IMR-90 (cell line): ENCODE measurements at regions not wholly inside any gene's neighbourhood (a gene's known extent, or its start where the extent isn't known, plus 50 kb on each side); places are given as distances from the start of the nearest gene placed in this dataset.
A peak's percentile ranks its signal among the peaks of the same experiment; 100 is the strongest.

Experiments
- ATAC-seq: fragments of 200-7000 bp; cut with Tn5 transposase; 2 replicates; pipeline ENCODE4 v1.9.1; 2020; ENCODE audit warnings: low read depth, mild to moderate bottlenecking, moderate library complexity
- BruUV-seq: library from RNA; stranded (reverse); fragments of 400-500 nt; replicated peaks from 2 replicates; lab custom pipeline; 2021; lab: Mats Ljungman, UMichigan
- CTCF ChIA-PET: fragments of 300-600 bp; formaldehyde crosslinking; extraction: SDS; loops from one replicate; lab custom pipeline; 2021; ENCODE audit warnings: antibody characterized with exemption; lab: Yijun Ruan, JAX
- POLR2A ChIA-PET: fragments of 300-600 bp; sonication (Branson Sonifier 250); formaldehyde crosslinking; loops from one replicate; lab custom pipeline; 2022; ENCODE audit warnings: antibody characterized with exemption; ENCODE audit not compliant: unreplicated experiment; lab: Charles Lee
- DNase-seq: peaks from one replicate; pipeline ENCODE4 v3.0.0; 2013
- H2AFZ ChIP-seq: replicated peaks from 2 replicates; pipeline ENCODE3; 2013; ENCODE audit warnings: low read length, mild to moderate bottlenecking; ENCODE audit not compliant: poor library complexity
- H2AK5ac ChIP-seq: 2 replicates; pipeline ENCODE4 v1.6.1; 2013; ENCODE audit warnings: low read depth, low read length, inconsistent platforms
- H2AK9ac ChIP-seq: replicated peaks from 2 replicates; pipeline ENCODE3; 2013; ENCODE audit warnings: mild to moderate bottlenecking, low read depth, low read length, moderate library complexity; ENCODE audit not compliant: poor library complexity
- H2BK120ac ChIP-seq: 2 replicates; pipeline ENCODE4 v1.6.1; 2013; ENCODE audit warnings: low read depth, low read length, inconsistent platforms
- H2BK15ac ChIP-seq: 3 replicates; pipeline ENCODE4 v1.6.1; 2013; ENCODE audit warnings: low read depth, low read length, inconsistent platforms
- H2BK20ac ChIP-seq: 2 replicates; pipeline ENCODE4 v1.6.1; 2013; ENCODE audit warnings: low read depth, mild to moderate bottlenecking, inconsistent platforms, low read length, moderate library complexity
- H2BK5ac ChIP-seq: 2 replicates; pipeline ENCODE4 v1.6.1; 2013; ENCODE audit warnings: mild to moderate bottlenecking, low read depth, low read length, inconsistent platforms; ENCODE audit not compliant: poor library complexity, severe bottlenecking
- H3K14ac ChIP-seq: replicated peaks from 2 replicates; pipeline ENCODE4 v1.6.1; 2013; ENCODE audit warnings: low read depth, low read length, inconsistent platforms
- H3K18ac ChIP-seq: 2 replicates; pipeline ENCODE4 v1.6.1; 2013; ENCODE audit warnings: low read depth, low read length, control low read depth
- H3K23ac ChIP-seq: 2 replicates; pipeline ENCODE4 v1.6.1; 2013; ENCODE audit warnings: low read depth, low read length, inconsistent platforms
- H3K27ac ChIP-seq: 2 replicates; pipeline ENCODE4 v1.5.1; 2013; ENCODE audit warnings: mild to moderate bottlenecking, control low read depth, low read length; ENCODE audit not compliant: insufficient read depth
- H3K27me3 ChIP-seq: 2 replicates; pipeline ENCODE4 v1.6.1; 2013; ENCODE audit warnings: low read length; ENCODE audit not compliant: control insufficient read depth, insufficient read depth
- H3K36me3 ChIP-seq: 2 replicates; pipeline ENCODE4 v1.6.1; 2013; ENCODE audit warnings: low read length, mixed read lengths; ENCODE audit not compliant: control insufficient read depth, insufficient read depth
- H3K4ac ChIP-seq: 2 replicates; pipeline ENCODE4 v1.6.1; 2013; ENCODE audit warnings: low read depth, low read length, inconsistent platforms
- H3K4me1 ChIP-seq: 2 replicates; pipeline ENCODE4 v1.6.1; 2013; ENCODE audit warnings: low read length, mixed read lengths; ENCODE audit not compliant: control insufficient read depth, insufficient read depth
- H3K4me2 ChIP-seq: 2 replicates; pipeline ENCODE4 v1.6.1; 2013; ENCODE audit warnings: low read depth, mild to moderate bottlenecking, control low read depth, low read length, moderate library complexity
- H3K4me3 ChIP-seq: 2 replicates; pipeline ENCODE4 v1.5.1; 2013; ENCODE audit warnings: low read depth, mild to moderate bottlenecking, control low read depth, low read length, moderate library complexity; ENCODE audit not compliant: insufficient read depth
- H3K56ac ChIP-seq: 2 replicates; pipeline ENCODE4 v1.6.1; 2013; ENCODE audit warnings: low read length, inconsistent platforms; ENCODE audit not compliant: insufficient read depth; ENCODE audit errors: extremely low read depth
- H3K79me1 ChIP-seq, 2 experiments: 2 replicates each; pipeline ENCODE4 v1.6.1; 2013; ENCODE audit warnings: low read length in 2 of 2, inconsistent platforms in 1 of 2, low read depth in 1 of 2
- H3K9ac ChIP-seq: 2 replicates; pipeline ENCODE4 v1.6.1; 2013; ENCODE audit warnings: low read depth, low read length, control low read depth
- H3K9me1 ChIP-seq: 2 replicates; pipeline ENCODE4 v1.6.1; 2013; ENCODE audit warnings: low read length, inconsistent platforms; ENCODE audit not compliant: insufficient read depth
- H3K9me3 ChIP-seq: 2 replicates; pipeline ENCODE4 v1.6.1; 2013; ENCODE audit warnings: low read length; ENCODE audit not compliant: control insufficient read depth, insufficient read depth
- H4K20me1 ChIP-seq: 2 replicates; pipeline ENCODE4 v1.6.1; 2013; ENCODE audit warnings: low read length, inconsistent platforms; ENCODE audit not compliant: insufficient read depth
- H4K5ac ChIP-seq: 2 replicates; pipeline ENCODE4 v1.6.1; 2013; ENCODE audit warnings: mild to moderate bottlenecking, low read depth, low read length, control low read depth
- H4K8ac ChIP-seq, 2 experiments: 2 replicates each; pipeline ENCODE4 v1.6.1; 2013; ENCODE audit warnings: low read depth in 2 of 2, low read length in 2 of 2, control low read depth in 1 of 2, inconsistent platforms in 1 of 2
- H4K91ac ChIP-seq: 2 replicates; pipeline ENCODE4 v1.6.1; 2013; ENCODE audit warnings: low read depth, low read length, inconsistent platforms; ENCODE audit not compliant: insufficient read depth
- CEBPB ChIP-seq: IDR thresholded peaks from 2 replicates; pipeline ENCODE4 v1.6.1; 2012; ENCODE audit warnings: low read depth, low read length, improper control_type of control experiment
- CHD1 ChIP-seq: IDR thresholded peaks from 2 replicates; pipeline ENCODE4 v1.6.1; 2012; ENCODE audit warnings: low read depth, low read length, improper control_type of control experiment
- ELK1 ChIP-seq: fragments of 150-350 bp; IDR thresholded peaks from 2 replicates; pipeline ENCODE4 v1.6.1; 2016; ENCODE audit warnings: low read depth, mild to moderate bottlenecking, low read length, moderate library complexity, borderline replicate concordance
- MAFK ChIP-seq: IDR thresholded peaks from 2 replicates; pipeline ENCODE4 v1.6.1; 2012; ENCODE audit warnings: low read depth, low read length, improper control_type of control experiment
- RCOR1 ChIP-seq: IDR thresholded peaks from 2 replicates; pipeline ENCODE4 v1.6.1; 2012; ENCODE audit warnings: mild to moderate bottlenecking, low read length, improper control_type of control experiment; ENCODE audit not compliant: insufficient replicate concordance
- SMC3 ChIP-seq: fragments of 150-350 bp; IDR thresholded peaks from 2 replicates; pipeline ENCODE4 v1.6.1; 2016; ENCODE audit warnings: low read depth, mild to moderate bottlenecking, antibody characterized with exemption, low read length, moderate library complexity
- WGBS, 2 experiments: methylation state at CpG; one replicate each; pipeline versions ENCODE4 v1.1.5 to v1.1.7; 2013; ENCODE audit warnings: missing lambda C conversion rate in 2 of 2; ENCODE audit not compliant: insufficient read length in 1 of 2; ENCODE audit errors: extremely low coverage in 2 of 2; 5-methylcytosine and 5-hydroxymethylcytosine counted together
- dilution Hi-C: fragments of 300-500 bp; cut with HindIII; formaldehyde crosslinking; loops from one replicate; pipeline ENCODE4 v1.14.3; 2018; ENCODE audit warnings: low sequenced_read_pairs; ENCODE audit not compliant: unreplicated experiment
- in situ Hi-C: fragments of 300-500 bp; cut with MboI; formaldehyde crosslinking; loops from 3 replicates; pipeline ENCODE4 v1.14.3; 2019; ENCODE audit warnings: low sequenced_read_pairs, inconsistent platforms, mixed read lengths
- intact Hi-C: fragments of 100-400 bp; cut with micrococcal nuclease; formaldehyde crosslinking; loops from 2 replicates; pipeline ENCODE4 v1.10.0; 2022

GRCh38 chrX:134713618-134714107, 55.4 kb upstream of the PLAC1 start:
- CTCF ChIA-PET: no interaction called here

More at GRCh38 chrX:134713618-134714107, 55.4 kb upstream of the PLAC1 start:
- no peak overlapping the region for H3K4ac ChIP-seq
- no peak overlapping the region for H2AK5ac ChIP-seq
- no peak overlapping the region for H3K18ac ChIP-seq
- TF ChIP-seq MAFK: no peak
- no peak for TF ChIP-seq SMC3
- TF ChIP-seq CHD1: no peak
- TF ChIP-seq CEBPB: no peak
- TF ChIP-seq RCOR1: no peak
- TF ChIP-seq ELK1: no peak
- H3K14ac ChIP-seq: no peak overlapping the region
- peaks cover 3% of the 10 kb centered on the region for H3K9me1 ChIP-seq
- no peak overlapping the region for H3K23ac ChIP-seq
- no peak overlapping the region for H3K9ac ChIP-seq
- no peak overlapping the region for H2BK120ac ChIP-seq
- no peaks in the 10 kb centered on the region for H4K20me1 ChIP-seq
- no peak overlapping the region for H3K4me3 ChIP-seq
- no peak overlapping the region for H4K5ac ChIP-seq
- no peak overlapping the region for H2BK15ac ChIP-seq
- DNase-seq (no peak), ATAC-seq (no peak)
- dilution Hi-C loops: no loop called here
- no peaks in the 10 kb centered on the region for H3K9me3 ChIP-seq
- H2BK20ac ChIP-seq: no peak overlapping the region
- in situ Hi-C loops: no loop called here
- POLR2A ChIA-PET: no interaction called here
- WGBS, 2 experiments: no CpG with 5 or more reads among the region's 10 CpGs
- H2AFZ ChIP-seq: no peak overlapping the region
- no peak overlapping the region for H3K56ac ChIP-seq
- no peak overlapping the region for H4K8ac ChIP-seq
- H3K27me3 ChIP-seq: peaks cover 2% of the 10 kb centered on the region; the same call in 1 of the 2 replicates
- H3K27ac ChIP-seq: no peak overlapping the region
- no peak overlapping the region for H4K91ac ChIP-seq
- H3K4me2 ChIP-seq: no peak overlapping the region
- H3K79me1 ChIP-seq: no peaks in the 10 kb centered on the region
- H2AK9ac ChIP-seq: peak overlapping the region; percentile 5
- intact Hi-C loops: no loop called here
- no peak overlapping the region for H2BK5ac ChIP-seq
- H3K36me3 ChIP-seq: no peaks in the 10 kb centered on the region
- BruUV-seq: no TSS peak
- peaks cover 4% of the 10 kb centered on the region; the same call in 1 of the 2 replicates for H3K4me1 ChIP-seq
